ENCODE measurements at regions not wholly inside any gene's neighbourhood (a gene's known extent, or its start where the extent isn't known, plus 50 kb on each side); places are given as distances from the start of the nearest gene placed in this dataset.

- no peak for TF ChIP-seq CTCF (IDR thresholded peaks at IDR 0.05)
- no peak for TF ChIP-seq EZH2 (IDR thresholded peaks at IDR 0.05; ENCODE audit: borderline replicate concordance, insufficient read depth, low read depth, low read length, poor library complexity, severe bottlenecking)
These were observed 636.9 kb downstream of the TMEM121 start for GRCh38 chr14:106163316-106163715.
